Transverse colon (tissue), 3 donors: ENCODE measurements at regions not wholly inside any gene's neighbourhood (a gene's known extent, or its start where the extent isn't known, plus 50 kb on each side); places are given as distances from the start of the nearest gene placed in this dataset.

Experiments
- EP300 ChIP-seq: sonication (generic); formaldehyde crosslinking; IDR thresholded peaks from one replicate; pipeline ENCODE4 v1.6.1; 2017; ENCODE audit warnings: antibody characterized with exemption, low read depth
- POLR2A ChIP-seq: fragments of 450-650 bp; IDR thresholded peaks from one replicate; pipeline ENCODE4 v1.6.1; 2016; ENCODE audit warnings: antibody characterized with exemption, mild to moderate bottlenecking, moderate library complexity
- TF ChIP-seq, protein P1 (sequence below), 5 experiments: fragments of 200-600 bp in 3 of 5; fragments of 450-650 bp in 2 of 5; sonication (generic) in 3 of 5; IDR thresholded peaks; 1 replicate in 2 of 5; 2 replicates in 3 of 5; pipeline ENCODE4 v1.5.1; 2016 to 2017; ENCODE audit warnings: antibody characterized with exemption in 5 of 5, inconsistent platforms in 3 of 5, mild to moderate bottlenecking in 2 of 5, moderate library complexity in 1 of 5

DNA sequence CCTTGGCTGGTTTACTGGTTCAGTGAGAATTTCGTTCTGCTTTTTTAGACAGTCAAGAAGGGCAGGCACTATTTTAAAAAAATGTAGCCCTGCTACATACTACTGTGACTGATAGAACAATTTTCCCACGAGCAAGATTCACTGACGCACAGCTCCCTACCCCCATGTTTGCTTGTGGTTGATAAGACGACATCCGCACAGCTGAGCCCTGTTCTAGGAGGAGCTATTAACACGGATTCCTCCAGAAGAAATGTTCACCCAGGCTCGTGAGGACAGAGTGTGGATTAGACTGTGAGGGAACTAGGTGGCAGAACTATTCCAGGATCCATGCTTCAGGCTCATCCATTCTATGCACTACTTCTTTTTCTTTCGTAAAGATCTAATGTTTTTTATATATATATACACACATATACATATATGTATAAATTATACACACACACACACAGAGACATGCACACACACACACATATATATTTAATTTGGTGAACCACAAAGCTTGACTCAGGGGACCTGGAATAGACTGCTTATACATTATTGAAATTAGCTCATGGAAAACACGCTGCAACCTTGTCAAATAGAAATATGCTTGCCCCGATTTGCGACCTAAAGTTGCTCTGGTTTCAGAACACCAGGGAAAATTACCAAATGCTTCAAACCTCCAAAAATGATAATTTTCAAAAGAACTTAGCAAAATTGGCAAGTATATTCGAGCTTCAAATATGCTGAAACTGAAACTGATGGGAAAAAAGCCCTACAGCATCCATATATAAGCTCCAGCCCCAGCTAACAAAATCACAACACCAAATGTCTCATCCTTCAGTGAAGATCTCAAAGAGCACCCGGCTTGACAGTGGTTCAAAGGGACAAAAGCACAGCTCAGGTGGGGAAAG is 370.4 kb downstream of the SOCS6 start:
- no peak for TF ChIP-seq POLR2A
- TF ChIP-seq, protein P1, sequence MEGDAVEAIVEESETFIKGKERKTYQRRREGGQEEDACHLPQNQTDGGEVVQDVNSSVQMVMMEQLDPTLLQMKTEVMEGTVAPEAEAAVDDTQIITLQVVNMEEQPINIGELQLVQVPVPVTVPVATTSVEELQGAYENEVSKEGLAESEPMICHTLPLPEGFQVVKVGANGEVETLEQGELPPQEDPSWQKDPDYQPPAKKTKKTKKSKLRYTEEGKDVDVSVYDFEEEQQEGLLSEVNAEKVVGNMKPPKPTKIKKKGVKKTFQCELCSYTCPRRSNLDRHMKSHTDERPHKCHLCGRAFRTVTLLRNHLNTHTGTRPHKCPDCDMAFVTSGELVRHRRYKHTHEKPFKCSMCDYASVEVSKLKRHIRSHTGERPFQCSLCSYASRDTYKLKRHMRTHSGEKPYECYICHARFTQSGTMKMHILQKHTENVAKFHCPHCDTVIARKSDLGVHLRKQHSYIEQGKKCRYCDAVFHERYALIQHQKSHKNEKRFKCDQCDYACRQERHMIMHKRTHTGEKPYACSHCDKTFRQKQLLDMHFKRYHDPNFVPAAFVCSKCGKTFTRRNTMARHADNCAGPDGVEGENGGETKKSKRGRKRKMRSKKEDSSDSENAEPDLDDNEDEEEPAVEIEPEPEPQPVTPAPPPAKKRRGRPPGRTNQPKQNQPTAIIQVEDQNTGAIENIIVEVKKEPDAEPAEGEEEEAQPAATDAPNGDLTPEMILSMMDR (IDR thresholded peaks at IDR 0.05): no peak
- no peak for TF ChIP-seq EP300
